ENCODE measurements at regions not wholly inside any gene's neighbourhood (a gene's known extent, or its start where the extent isn't known, plus 50 kb on each side); places are given as distances from the start of the nearest gene placed in this dataset.
A peak's percentile ranks its signal among the peaks of the same experiment; 100 is the strongest.

DNA sequence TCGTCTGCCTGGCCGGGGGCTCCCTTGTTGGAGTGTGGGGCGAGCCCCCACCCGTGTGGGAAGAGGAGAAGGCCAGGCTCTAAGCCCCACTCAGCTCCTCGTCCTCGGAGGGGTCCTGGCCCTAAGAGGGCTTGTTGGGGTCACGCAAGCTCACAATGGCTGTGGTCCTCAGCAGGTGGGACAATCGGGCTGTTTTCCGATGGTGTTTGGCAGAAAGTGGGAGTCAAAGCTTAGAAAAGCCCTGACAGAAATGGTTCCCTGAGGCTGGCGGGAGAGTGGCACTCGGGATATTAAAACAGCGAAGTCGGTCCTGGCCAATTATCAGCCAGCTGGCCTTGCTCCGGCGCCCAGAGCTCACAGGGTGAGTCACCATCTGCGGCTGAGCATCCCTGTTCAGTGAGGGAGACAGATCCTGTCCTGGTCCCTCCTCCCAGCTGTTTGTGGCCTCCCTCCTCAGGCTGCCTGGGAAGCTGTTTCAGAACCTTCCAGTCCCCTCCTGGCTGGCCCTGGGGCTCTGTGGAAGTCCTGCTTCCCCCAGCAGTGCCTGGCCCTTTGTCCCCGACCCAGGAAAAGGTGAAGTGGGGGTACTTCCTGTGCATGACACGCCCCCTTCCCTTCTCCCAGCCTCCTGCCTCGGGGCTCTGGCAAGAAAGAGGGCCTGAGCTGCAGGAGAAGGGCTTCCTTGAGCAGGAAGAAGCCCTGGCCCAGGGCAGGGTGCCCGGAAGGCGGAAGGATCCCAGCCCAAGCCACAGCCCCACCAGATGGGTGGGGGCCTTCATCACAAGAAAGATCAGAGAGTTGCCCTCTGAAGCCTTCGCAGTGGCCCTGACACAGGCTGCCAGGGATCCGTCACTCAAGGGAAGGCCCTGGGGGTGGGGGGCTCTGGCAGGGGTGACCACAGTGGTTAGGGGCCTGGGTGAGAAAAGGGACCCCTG lies 53.6 kb upstream of the BHLHE23 start:
- no TSS peak for BruUV-seq (replicated peaks)
- POLR2A ChIA-PET, result no interaction called here

DNA sequence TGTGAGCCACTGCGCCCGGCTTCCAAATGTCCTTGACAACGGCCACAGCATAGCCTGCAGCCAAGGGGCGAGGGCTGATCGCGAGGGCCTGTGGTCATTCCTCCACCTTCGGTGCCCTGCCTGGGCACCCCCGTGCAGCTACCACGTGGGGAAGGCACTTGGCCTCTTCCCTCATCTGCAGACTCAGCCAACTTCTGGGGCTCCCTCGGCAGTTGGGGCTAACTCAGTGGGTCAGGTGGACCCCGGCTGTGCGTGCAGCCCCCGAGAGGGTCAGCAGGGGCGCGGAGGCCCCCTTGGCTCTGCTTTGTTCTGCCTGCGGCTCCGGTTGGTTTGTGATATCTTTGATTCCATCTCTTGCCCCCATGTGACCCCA lies 52.9 kb upstream of the BHLHE23 start:
- Mint-ChIP-seq H3K9me3 (ENCODE audit: unreplicated experiment) (peaks cover 11% of the 10 kb centered on the region), H3K4me3 (ENCODE audit: unreplicated experiment) (no peak overlapping the region), H3K27me3 (ENCODE audit: insufficient read depth, unreplicated experiment) (peaks cover 1% of the 10 kb centered on the region), H3K4me1 (ENCODE audit: insufficient read depth, unreplicated experiment) (no peaks in the 10 kb centered on the region), H3K36me3 (ENCODE audit: insufficient read depth, unreplicated experiment) (no peaks in the 10 kb centered on the region), H3K27ac (ENCODE audit: low read depth, unreplicated experiment) (no peak overlapping the region)
- intact Hi-C loops (cut with micrococcal nuclease), result no loop called here
- no peak for DNase-seq (ENCODE audit: unreplicated experiment)
- no TSS peak for BruUV-seq (replicated peaks)
- ChIA-PET CTCF (interaction anchor here (0.6 to 2.0 kb wide), 6 partner anchors 120 to 1030 kb away, joined by 3 to 7 read pairs (median 4); no protein-coding TSS in a partner anchor), POLR2A (no interaction called here)
- TF ChIP-seq, protein P1, sequence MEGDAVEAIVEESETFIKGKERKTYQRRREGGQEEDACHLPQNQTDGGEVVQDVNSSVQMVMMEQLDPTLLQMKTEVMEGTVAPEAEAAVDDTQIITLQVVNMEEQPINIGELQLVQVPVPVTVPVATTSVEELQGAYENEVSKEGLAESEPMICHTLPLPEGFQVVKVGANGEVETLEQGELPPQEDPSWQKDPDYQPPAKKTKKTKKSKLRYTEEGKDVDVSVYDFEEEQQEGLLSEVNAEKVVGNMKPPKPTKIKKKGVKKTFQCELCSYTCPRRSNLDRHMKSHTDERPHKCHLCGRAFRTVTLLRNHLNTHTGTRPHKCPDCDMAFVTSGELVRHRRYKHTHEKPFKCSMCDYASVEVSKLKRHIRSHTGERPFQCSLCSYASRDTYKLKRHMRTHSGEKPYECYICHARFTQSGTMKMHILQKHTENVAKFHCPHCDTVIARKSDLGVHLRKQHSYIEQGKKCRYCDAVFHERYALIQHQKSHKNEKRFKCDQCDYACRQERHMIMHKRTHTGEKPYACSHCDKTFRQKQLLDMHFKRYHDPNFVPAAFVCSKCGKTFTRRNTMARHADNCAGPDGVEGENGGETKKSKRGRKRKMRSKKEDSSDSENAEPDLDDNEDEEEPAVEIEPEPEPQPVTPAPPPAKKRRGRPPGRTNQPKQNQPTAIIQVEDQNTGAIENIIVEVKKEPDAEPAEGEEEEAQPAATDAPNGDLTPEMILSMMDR (IDR thresholded peaks at IDR 0.05; ENCODE audit: unreplicated experiment), result no peak

More for the DNA sequence above, 53.6 kb upstream of the BHLHE23 start:
- intact Hi-C loops (cut with micrococcal nuclease), result no loop called here
- Mint-ChIP-seq H3K4me3 (ENCODE audit: unreplicated experiment) (no peak overlapping the region), H3K36me3 (ENCODE audit: insufficient read depth, unreplicated experiment) (no peaks in the 10 kb centered on the region), H3K27ac (ENCODE audit: low read depth, unreplicated experiment) (no peak overlapping the region), H3K9me3 (ENCODE audit: unreplicated experiment) (peaks cover 11% of the 10 kb centered on the region), H3K4me1 (ENCODE audit: insufficient read depth, unreplicated experiment) (no peaks in the 10 kb centered on the region), H3K27me3 (ENCODE audit: insufficient read depth, unreplicated experiment) (no peaks in the 10 kb centered on the region)
- CTCF ChIA-PET, result interaction anchor here (1.5 to 2.0 kb wide), 2 partner anchors 164 to 250 kb away, joined by 4 to 7 read pairs; no protein-coding TSS in a partner anchor
- peak; percentile 29 for DNase-seq (ENCODE audit: unreplicated experiment)
- TF ChIP-seq, protein P1 (IDR thresholded peaks at IDR 0.05; ENCODE audit: unreplicated experiment), result no peak

DNA sequence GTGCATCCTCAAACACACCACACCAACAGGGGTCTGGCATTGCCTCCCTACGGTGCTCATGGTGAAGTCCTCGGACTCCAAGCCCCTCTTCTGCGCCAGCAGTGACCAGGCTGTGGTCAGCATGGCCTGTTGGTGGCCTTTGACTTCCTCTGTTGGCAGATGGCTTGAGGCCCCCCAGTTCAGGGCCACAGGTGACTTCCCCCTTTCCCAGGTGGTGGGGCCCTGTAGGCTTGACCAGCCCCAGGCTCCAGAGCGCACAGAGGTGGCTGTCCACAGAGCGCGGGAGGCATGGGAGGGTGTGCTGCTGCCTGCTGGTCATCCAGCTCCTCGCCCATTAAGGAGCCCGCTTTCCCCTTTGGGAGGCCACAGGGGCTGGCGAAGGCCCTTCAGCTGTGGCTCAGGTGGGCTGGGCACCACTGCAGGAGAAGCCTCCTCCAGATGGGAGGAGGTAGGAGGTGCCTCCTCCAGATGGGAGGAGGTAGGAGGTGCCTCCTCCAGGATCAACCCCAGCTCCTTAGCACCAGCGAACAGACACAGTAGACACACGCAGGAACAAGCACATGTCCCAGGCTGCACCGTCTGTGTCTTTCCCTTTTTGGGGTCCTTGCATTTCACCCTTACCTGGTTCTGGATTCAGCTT lies 52.1 kb upstream of the BHLHE23 start:
- CTCF ChIA-PET, result interaction anchor here (0.6 to 2.0 kb wide), 9 partner anchors 121 to 322 kb away, joined by 3 to 7 read pairs (median 4); partner anchors contain the start of gene YTHDF1
- no peak overlapping the region for H3K27ac Mint-ChIP-seq (ENCODE audit: low read depth, unreplicated experiment)
- H3K36me3 Mint-ChIP-seq (ENCODE audit: insufficient read depth, unreplicated experiment), result no peaks in the 10 kb centered on the region
- no peaks in the 10 kb centered on the region for H3K4me1 Mint-ChIP-seq (ENCODE audit: insufficient read depth, unreplicated experiment)
- peaks cover 11% of the 10 kb centered on the region for H3K9me3 Mint-ChIP-seq (ENCODE audit: unreplicated experiment)
- BruUV-seq (replicated peaks), result no TSS peak
- TF ChIP-seq, protein P1 (IDR thresholded peaks at IDR 0.05; ENCODE audit: unreplicated experiment), result no peak
- intact Hi-C loops (cut with micrococcal nuclease), result no loop called here
- H3K27me3 Mint-ChIP-seq (ENCODE audit: insufficient read depth, unreplicated experiment), result peaks cover 10% of the 10 kb centered on the region
- DNase-seq (ENCODE audit: unreplicated experiment), result no peak
- POLR2A ChIA-PET, result no interaction called here
- no peak overlapping the region for H3K4me3 Mint-ChIP-seq (ENCODE audit: unreplicated experiment)
